ENCODE measurements at regions not wholly inside any gene's neighbourhood (a gene's known extent, or its start where the extent isn't known, plus 50 kb on each side); places are given as distances from the start of the nearest gene placed in this dataset.
"Not testable (repeated sequence)": the region's sequence is repeated elsewhere in the genome, so short reads cannot be mapped to it uniquely, and the experiment has no call there.

DNA sequence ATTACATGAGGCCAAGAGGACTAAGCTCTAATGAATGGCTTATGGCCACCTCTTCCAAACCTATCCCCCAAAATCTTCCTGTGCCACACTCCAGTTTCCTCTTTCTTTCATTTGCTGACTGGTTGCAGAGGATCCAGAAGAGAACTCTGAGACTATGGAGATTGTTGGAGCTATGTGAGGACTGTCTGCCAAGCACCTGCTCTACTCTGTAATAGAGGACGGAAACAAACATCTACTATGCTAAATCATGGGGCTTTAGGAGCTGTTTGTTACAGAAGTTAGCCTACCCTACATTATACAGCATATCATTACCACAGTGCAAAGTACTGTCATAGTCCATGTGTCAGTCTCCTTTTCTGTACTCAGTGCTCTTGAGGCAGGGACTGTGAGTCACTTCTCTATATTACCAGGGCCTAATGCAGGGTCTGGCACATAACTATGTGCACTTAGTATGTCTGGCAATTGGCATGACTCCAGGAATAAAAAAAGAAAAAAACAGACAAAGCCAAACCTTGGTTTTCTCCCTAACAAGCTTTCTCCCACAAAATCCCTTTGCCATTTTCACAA is 95.1 kb downstream of the RPAP3 start:
- no peak for DNase-seq (ENCODE audit: low read depth)

DNA sequence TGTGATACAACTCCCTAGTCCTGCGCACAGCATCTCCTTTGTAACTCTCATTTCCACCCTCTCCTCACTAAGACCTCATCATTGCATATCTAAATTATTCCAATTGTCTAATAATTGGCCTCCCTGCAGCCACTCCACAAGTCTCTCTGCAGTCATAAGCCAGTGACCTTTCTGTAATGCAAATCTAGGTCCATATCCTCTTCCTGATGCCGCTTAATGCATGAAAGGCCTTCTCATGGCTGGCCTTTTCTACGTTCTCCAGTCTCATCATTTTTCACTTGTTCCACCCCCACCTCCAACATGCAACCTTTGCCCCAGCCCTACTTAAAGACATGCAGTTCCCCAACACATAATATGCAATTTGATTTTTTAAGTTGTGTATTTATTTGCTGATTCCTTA is 96.0 kb downstream of the RPAP3 start:
- DNase-seq (ENCODE audit: low read depth): no peak

DNA sequence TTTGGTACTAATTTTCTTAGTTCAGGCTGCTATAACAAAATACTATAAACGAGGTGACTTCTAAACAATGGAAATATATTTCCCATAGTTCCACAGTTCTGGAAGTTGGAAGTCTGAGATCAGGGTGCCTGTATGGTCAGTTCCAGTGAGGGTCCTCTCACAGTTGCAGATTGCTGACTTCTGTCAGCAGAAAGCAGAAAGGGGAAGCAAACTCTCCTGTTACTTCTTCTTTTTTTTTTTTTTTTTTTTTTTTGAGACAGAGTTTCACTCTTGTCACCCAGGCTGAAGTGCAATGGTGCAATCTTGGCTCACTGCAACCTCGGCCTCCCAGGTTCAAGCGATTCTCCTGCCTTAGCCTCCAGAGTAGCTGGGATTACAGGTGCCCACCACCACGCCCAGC is 97.2 kb downstream of the RPAP3 start:
- DNase-seq (ENCODE audit: low read depth): not testable (repeated sequence)

DNA sequence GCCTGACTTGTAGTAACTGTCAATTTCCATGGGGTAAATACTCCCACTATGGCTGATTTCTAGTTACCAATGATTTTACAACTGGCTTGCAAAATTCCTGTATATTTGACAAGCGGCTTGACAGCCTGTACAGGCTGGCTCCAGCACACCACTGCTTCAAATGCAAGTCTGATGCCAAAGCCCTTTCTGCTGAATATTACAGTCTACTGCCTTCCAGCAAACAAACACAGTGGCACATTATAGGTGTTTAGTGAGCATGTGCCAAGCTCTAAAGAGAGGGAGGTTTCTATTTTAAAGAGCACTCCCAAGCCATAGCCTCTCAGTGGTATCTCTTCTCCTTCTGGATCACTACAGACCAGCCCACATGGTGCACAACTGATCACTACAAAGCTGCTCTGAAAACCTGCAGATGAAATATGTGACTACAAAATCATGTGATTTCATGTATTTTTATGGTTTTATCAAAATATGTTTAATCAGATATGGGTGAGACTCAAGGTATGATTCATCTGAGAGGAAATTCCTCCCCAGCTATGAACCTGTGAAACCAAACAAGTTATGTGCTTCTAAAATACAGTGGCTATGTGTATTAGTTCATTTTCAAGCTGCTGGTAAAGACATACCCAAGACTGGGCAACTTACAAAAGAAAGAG is 101.5 kb downstream of the RPAP3 start:
- DNase-seq (ENCODE audit: low read depth): no peak

DNA sequence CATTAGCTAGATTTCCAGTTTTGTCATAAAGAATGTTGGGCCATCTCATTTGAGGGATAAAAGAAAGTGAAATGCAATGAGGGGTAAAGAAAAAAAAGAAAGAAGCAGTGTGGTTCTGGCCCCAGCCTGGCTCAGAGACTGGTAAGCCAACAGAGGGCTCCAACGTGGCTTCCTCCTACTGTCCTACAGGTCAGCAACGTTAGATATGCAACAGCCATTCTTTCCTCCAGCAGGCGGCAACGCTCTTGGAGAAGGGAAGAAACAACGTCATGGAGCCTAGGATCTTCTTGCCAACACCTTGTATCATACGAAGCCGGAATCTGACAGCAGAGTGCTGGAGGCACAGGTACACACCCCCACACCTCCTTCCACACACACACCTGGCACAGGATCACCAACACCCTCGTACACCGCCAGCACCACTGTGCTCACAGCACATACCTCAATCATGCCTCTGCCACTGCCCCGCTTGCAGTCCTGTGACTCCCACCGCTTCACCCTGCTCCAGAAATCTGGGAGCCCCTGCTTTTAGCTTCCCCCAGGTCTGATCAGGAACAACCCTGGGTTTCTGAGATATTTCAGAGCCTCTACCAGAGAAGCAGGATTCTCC is 102.8 kb downstream of the RPAP3 start:
- DNase-seq (ENCODE audit: low read depth): no peak

DNA sequence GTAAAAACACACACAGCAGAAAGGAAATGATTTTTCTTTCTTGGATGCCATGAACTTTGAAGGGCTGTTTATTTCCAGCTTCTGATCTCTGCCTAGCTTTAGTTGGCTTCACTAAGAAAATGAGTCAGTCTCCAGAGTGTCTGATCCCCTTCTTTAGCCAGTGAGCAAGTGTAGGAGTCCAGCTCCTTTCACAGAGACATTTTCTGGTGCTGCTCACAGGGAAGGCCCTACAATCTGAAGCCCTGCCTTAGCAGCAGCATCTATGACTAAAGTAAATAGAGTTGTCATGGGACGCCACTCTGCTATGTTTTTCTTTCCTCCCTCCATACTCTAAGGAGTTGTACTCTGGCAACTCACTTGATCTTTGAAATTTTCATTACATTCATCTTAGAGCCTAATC is 103.5 kb downstream of the RPAP3 start:
- no peak for DNase-seq (ENCODE audit: low read depth)

DNA sequence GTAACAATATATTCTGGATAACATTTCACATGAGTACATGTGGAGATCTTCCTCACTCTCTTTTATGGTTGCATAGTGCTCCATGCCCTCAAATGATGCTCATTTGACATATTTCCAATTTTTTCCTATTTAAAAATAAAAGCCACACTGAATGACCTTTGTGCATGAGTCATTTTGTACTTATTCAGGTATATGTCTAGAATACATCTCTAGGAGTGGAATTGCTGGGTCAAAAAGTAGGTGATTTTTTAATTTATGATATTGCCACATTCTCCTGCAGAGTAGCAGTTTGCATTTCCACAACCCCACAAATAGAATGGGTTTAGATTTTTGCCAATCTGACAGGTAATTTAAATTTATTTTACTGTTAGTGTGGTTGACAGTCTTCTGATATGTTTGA is 104.8 kb downstream of the RPAP3 start:
- DNase-seq (ENCODE audit: low read depth): no peak

DNA sequence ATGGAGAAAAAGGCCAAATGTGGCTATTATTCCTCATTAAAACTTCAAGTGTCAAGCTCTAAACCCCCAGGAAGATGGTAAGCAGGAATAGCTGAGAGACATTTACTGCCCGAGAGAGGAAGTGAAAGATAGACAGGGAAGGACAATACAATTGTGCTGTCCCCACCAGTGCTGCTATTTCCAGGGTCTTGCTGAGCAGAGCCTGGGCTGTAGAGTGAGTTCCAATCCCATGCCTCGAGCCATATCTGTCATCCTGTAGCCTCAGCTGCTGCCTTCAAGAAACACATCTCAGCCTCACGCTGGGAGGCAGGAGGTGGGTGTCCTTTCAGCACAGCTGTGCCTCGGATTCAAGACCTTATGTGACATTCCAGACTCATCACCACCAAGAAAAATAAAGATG is 114.0 kb downstream of the RPAP3 start:
- no peak for DNase-seq (ENCODE audit: low read depth)

DNA sequence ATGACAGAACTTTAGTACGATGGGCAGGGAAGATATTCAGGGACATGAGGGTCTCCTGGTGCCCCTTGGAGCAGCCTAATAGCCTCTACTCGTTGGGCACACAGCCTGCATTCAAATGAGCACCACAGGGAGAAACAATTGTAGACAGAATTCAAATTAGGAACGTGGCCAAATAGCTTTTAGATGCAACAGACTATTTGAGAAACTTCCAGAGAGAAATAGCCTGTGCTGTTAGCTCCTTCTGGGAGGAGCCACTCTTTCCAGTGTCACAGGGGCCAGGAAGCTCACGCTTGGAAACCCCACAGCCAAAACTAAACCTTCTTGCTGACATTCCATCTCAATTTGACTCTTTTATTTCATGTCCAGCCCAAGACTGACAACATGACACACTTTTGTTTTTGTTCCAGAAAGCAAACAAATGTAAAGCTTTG is 114.5 kb downstream of the RPAP3 start:
- no peak for DNase-seq (ENCODE audit: low read depth)

DNA sequence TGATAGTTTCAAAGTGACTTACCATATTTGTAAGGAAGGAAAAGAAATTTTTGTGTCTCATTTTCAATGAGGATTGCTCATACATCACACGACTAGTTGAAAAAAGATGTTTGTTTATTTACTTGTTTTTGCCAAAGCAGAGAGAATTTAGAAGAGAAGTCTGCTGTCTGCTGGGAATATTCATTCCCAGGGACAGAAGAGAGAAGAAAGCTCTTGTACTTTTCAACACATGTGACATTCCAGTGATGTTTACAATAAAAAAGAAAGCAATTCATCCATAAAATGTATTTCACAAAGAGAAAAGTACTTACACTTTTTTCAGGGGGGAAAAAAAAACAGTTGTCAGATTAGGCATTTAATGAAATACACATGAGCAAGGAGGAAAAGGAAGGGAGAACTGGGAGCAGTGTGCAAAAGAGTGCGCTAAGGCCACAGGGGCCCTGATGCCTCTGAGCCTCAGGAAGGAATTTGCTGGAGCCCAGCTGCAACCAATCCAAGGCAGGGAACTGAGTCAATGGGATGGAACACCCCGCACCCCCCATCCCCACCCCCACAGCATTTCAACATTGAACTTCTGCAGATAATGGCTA is 115.0 kb downstream of the RPAP3 start:
- no peak for DNase-seq (ENCODE audit: low read depth)

DNA sequence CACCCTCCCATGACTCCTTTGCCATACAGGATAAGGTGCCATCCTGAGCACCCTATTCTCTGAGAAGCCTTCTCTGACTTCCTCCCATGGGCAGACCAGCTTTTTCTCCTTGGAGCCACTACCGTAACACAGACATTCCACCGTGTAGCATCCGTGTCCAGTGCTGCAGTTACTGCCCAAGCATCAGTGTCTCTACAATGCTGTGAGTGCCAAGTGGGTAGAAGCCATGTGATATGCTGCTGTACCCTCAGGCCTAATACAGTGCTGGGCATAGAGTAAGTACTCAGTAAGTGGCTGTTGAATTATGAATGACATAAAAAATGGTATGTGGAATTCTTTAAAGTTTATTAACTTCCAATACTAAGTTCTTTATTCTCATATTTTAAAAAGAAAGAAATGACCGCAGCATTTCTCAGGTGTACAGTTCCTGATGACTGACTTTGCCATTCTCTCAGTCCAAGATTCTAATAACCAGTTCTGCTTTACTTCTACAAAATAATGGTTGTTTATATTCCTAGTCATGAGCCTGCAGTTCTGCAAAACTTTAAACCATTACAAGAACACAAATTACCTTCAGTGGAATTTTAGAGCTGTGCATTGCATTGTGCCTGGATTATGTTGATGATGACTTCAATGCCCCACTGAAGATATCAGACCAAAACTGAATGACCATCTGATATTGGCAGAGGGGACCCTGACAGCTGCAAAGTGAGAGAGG is 118.7 kb downstream of the RPAP3 start:
- no peak for DNase-seq (ENCODE audit: low read depth)

DNA sequence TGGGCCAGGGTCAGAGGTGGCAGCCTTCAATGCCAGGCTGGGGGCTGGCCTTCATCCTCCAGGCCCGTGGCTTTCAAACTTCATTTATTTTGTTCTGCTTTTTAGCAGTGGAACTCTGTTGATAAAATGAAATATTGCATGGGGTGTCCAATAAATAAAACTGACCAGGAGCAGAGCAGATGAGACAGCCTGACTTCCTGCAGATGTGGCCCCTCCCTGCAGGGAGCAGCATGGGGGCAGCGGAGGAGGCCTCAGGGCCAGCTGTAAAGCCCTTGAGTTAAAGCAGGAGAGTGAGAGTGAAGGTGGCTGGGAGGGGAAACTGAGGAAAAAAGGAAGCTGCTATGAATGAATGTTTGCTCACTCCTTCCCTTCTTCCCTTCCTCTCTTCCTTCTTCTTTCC is 120.3 kb downstream of the RPAP3 start:
- DNase-seq (ENCODE audit: low read depth): no peak

DNA sequence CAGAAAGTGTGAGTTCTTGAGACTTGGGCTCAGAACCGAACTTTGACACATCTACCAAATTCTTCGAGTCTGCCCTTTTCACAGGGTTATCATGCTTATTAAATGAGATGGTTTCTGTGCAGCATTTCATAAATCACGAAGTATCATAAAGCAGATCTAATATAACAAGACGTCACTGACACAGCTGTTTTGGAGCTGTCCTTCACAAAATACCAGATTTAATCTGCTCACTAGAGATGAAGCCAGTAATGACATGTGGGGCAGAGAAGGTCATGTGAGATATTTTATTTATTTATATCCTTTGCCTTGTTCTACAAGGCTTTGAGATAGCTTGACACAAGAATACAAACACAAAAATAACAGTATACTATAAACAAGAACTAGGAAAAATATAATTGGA is 127.0 kb downstream of the RPAP3 start:
- no peak for DNase-seq (ENCODE audit: low read depth)

DNA sequence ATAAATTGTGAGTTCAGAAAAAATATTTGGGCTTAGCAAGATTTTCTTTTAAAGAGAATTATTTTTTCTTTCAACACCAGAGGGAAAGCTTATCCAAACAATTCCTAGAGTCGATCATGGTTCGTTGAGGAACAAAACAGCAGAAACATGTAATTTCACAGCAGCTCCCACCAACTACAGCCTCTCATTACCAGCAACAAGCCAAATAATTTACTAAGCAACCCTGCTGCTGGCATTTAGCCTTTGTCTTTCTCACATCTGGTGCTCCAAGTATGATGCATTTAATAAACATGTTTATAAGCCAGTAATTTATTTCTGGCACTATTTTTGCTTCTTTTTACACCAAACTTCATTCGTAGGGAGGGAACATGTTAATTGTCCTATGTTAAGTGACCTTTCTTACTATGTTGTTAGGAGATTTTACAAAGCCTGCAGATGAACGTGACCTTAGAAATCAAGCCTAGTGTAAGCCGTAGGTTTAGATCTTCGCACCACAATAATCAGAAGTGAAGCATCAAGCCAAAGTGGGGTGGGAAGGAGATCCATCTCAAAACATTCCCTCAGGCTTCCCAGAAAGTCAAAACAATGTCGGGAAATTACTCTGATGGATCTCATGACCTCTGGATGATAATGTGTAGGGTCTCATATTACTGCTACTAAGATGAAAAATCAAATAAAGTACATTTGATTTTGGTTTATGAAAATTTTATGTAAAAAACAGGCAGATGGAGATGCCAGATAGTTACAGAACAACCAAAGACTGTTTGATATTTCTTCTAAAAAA is 128.4 kb downstream of the RPAP3 start:
- no peak for DNase-seq (ENCODE audit: low read depth)

DNA sequence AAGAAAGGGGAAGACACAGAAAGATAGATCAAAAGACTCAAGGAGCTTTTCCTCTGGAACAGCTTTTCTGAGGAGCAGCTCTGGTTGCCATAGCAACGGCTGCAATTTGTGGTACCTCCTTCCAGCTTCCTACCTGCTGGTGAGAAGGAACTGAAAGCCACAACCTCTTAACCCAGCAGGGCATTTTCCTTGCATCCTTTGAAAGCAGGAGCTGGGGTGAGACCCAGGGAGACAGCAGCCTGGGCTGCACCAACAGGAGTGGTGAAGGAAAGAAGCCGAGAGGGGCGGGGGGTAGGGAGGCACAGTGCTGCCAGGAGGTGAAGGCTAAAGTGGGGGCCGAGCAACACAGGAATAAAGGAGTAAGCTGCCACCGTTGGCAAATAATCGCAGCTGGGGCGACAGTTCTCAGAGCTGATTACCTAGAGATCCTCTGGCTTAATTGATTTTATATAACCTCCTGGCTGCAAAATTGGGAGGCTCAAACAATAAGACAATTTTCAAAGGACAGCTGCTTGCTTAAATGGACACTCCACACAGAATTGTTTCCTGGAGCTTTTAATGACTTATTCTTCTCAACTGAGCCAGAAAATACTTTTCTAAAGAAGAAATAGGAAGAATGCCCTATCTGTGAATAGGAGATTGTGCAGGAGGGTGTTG is 129.4 kb downstream of the RPAP3 start:
- DNase-seq (ENCODE audit: low read depth): no peak

DNA sequence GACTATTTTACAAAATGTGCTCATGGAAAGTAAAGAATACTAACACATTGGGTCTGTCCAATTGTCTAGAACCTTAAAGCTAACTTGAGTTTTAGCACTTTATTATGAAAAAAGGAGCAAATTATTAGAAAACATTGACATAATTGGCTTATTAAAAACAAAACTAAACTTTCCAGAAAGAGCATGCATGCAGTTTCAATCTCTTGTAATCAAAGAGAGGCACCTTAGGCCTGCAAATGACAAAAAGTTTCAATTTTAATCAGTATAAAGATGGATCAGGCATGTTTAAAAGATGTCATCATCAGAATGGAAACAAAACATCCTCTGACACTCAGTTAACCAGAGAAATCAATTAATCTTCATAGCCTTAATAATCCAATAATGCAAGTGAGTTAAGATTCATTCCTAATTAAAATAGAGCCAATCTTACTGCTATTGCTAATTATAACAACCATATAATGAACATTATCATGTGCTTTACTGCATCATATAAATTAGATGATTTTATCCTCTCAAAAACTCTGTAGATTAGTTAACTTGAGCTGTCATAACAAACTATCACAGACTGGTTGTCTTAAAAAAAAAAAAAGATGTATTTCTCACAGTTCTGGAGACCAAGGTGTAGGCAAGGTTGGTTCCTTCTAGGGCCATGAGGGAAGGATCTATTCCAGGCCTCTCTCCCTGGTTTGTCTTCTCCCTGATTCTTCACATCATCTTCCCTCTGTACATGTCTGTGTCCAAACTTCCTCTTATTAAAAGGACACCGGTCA is 131.4 kb downstream of the RPAP3 start:
- DNase-seq (ENCODE audit: low read depth): no peak

DNA sequence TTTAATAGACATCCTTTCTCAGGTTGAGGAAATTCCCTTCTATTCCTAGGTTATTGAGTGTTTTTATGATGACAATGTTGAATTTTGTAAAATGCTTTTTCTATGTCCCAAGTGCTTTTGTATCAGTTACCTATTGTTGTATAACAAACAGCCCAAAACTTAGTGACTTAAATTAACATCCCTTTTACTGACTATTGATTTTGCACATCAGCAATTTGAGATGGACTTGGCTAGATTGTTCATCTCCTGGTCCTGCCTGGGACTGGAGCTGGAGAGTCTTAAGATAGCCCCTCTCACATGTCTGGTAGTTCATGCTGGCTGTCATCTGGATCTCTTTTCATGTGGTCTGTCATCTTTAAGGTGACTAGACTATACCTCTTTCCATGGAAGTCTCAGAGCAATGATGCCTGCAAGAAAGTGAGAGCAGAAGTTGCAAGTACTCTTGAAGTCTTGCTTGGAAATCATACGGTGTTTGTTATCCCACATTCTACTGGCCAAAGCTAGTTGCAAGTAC is 132.6 kb downstream of the RPAP3 start:
- no peak for DNase-seq (ENCODE audit: low read depth)

DNA sequence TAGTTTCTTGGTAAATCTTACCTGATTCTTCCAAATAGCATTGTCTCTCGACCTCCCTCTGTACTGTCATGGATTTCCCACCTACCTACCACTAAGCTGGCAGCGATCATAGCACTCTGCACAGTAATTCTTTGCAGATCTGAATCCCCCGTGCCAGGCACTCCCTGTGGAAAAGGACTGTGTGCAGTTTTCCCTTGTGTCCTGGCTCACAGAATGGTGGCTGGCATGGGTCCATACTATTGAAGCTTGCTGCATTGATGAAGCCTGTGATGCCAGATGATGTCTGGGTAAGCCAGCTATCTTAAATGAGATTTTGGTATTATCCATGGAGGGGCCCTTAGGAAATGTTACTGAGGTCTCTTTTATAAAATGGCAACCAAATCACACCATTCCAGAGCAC is 135.7 kb downstream of the RPAP3 start:
- no peak for DNase-seq (ENCODE audit: low read depth)

DNA sequence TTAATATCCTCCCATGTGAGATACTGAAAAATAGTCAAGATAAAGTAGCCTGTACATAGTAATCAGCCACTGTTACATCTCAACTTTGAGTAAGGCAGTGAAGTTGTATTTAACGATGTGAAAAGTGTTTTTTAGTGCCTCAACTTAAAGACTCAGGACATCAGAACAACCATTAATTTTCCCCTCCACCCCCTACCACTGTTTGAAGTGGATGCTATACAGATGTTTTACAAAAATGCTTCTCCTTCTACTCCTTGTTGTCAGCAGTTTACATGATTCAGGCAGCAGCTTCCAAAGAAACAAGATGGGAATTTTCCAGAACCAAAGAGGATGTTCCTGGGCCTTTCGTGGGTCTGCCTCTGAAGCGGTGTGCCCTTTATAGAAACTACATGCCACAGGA is 143.6 kb downstream of the RPAP3 start:
- DNase-seq (ENCODE audit: low read depth): no peak

DNA sequence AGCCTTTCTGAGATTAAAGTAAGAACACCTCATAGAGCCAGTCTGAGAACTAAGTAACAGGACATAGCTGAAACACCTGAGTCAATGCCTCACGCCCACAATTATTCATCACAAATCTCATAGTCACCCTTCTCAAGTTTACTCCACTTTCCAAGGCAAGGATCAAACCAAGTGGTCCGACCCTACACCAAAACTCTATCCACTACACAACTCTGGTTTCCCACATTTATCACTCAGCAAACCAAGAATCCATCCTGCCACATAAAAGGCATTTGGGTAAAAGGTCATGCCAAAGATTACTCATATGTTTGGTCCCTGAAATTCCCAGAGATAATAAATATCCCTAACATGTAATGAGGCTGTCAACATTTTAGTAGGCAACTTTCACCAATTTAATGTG is 144.1 kb downstream of the RPAP3 start:
- no peak for DNase-seq (ENCODE audit: low read depth)

DNA sequence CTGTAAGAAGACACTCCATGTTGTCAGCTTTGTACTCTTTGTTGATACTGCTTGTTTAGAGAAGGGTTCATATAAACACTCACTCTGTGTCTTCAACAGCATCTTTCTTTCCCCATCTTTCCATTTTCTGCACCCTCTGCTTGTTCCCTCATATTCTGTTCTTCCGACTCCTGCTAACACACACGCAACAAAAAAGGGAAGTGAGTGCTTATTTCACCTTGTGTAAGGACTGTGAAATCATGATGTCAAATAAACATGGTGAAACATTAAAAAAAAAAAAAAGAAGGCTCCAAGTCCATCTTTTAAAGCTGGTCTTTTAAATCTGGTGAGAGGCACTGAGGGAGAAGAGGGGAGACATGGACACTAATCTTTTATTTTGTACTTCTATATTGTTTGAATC is 145.4 kb downstream of the RPAP3 start:
- no peak for DNase-seq (ENCODE audit: low read depth)

Measured in CMK (cell line).